ENCODE measurements at regions not wholly inside any gene's neighbourhood (a gene's known extent, or its start where the extent isn't known, plus 50 kb on each side); places are given as distances from the start of the nearest gene placed in this dataset.

DNA sequence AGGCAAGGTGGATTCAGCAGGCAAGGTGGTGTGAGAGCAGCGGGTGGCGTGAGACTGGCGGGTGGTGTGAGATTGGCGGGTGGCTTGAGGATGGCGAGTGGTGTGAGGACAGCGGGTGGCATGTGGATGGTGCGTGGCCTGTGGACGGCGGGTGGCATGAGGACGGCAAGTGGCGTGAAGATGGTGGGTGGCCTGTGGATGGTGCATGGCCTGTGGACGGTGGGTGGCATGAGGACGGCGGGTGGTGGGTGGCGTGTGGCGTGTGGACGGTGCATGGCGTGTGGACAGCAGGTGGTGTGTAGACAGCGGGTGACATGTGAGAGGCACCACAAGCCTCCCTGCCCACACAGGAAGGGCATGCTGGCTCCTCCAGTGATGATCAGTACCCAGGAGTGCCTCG, 186.9 kb upstream of the SALL3 start:
- CTCF ChIA-PET (ENCODE audit: unreplicated experiment): no interaction called here

DNA sequence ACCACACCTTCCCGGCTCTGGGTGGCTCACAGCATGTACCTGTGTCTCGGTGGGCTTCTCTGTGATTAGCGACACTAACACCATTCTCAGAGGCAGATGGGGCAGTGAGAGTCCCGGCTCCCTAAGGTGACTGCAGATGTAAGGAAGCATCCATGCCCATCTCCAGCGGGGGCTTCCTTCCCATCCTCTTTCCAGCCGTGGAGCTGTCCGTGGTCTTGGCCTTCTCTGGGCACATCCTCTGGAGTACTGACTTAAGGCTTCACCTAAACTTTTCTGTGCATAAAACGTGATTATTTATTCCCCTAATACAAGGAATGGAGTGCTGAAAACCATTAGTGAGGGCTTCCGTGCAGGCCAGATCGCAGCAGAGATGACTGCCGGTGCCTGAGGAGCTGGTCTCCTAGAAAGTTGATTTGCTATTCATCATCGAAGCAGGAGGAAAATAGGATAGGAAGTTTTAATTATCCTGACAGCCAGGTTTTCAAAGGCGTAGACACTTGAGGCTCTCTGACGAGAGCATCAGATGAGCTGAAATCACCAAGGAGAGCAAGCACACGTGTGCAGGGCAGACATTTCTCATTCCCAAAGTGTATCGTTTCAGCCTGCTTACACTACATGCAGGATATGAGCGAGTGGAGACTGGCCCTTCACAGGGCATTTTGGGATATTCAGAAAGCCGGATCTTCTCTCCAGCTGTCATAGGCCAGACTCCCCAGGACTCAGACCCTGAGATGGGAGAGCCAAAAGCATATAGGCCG, 186.1 kb upstream of the SALL3 start:
- CTCF ChIA-PET (ENCODE audit: unreplicated experiment): no interaction called here
- no TSS peak for BruUV-seq (replicated peaks)
- Histone ChIP-seq H3K27ac (ENCODE audit: low read depth, low read length, poor library complexity, severe bottlenecking) (no peak overlapping the region), H3K4me2 (ENCODE audit: low read length) (no peak overlapping the region), H3K9me2 (ENCODE audit: insufficient read depth, low read length) (no peaks in the 10 kb centered on the region), H2AFZ (ENCODE audit: low read length) (no peak overlapping the region), H3K4me3 (ENCODE audit: low read depth, low read length, poor library complexity, severe bottlenecking) (no peak overlapping the region), H4K20me1 (ENCODE audit: insufficient read depth, low read length) (no peaks in the 10 kb centered on the region), H3K79me2 (ENCODE audit: insufficient read depth, low read depth, low read length) (no peaks in the 10 kb centered on the region), H3K9me3 (ENCODE audit: low read length) (no peaks in the 10 kb centered on the region), H3K4me1 (ENCODE audit: insufficient read depth, low read length, poor library complexity, severe bottlenecking) (no peaks in the 10 kb centered on the region), H3K36me3 (ENCODE audit: insufficient read depth, low read length) (no peaks in the 10 kb centered on the region)
- intact Hi-C loops (cut with micrococcal nuclease; ENCODE audit: unreplicated experiment): no loop called here
- POLR2A ChIA-PET: no interaction called here
- no peak for DNase-seq (ENCODE audit: low spot score)
- no peak for TF ChIP-seq EZH2phosphoT487 (IDR thresholded peaks at IDR 0.05; ENCODE audit: borderline replicate concordance, low read depth, low read length)
- TF ChIP-seq, protein P1, sequence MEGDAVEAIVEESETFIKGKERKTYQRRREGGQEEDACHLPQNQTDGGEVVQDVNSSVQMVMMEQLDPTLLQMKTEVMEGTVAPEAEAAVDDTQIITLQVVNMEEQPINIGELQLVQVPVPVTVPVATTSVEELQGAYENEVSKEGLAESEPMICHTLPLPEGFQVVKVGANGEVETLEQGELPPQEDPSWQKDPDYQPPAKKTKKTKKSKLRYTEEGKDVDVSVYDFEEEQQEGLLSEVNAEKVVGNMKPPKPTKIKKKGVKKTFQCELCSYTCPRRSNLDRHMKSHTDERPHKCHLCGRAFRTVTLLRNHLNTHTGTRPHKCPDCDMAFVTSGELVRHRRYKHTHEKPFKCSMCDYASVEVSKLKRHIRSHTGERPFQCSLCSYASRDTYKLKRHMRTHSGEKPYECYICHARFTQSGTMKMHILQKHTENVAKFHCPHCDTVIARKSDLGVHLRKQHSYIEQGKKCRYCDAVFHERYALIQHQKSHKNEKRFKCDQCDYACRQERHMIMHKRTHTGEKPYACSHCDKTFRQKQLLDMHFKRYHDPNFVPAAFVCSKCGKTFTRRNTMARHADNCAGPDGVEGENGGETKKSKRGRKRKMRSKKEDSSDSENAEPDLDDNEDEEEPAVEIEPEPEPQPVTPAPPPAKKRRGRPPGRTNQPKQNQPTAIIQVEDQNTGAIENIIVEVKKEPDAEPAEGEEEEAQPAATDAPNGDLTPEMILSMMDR (conservative IDR thresholded peaks at IDR 0.05; ENCODE audit: low read length): no peak

More for the DNA sequence above, 186.9 kb upstream of the SALL3 start:
- Histone ChIP-seq H4K20me1 (ENCODE audit: insufficient read depth, low read length) (no peaks in the 10 kb centered on the region), H2AFZ (ENCODE audit: low read length) (no peak overlapping the region), H3K4me2 (ENCODE audit: low read length) (no peak overlapping the region), H3K9me2 (ENCODE audit: insufficient read depth, low read length) (no peaks in the 10 kb centered on the region), H3K36me3 (ENCODE audit: insufficient read depth, low read length) (no peaks in the 10 kb centered on the region), H3K27ac (ENCODE audit: low read depth, low read length, poor library complexity, severe bottlenecking) (no peak overlapping the region), H3K4me3 (ENCODE audit: low read depth, low read length, poor library complexity, severe bottlenecking) (no peak overlapping the region), H3K4me1 (ENCODE audit: insufficient read depth, low read length, poor library complexity, severe bottlenecking) (no peaks in the 10 kb centered on the region), H3K79me2 (ENCODE audit: insufficient read depth, low read depth, low read length) (no peaks in the 10 kb centered on the region), H3K9me3 (ENCODE audit: low read length) (no peaks in the 10 kb centered on the region)
- intact Hi-C loops (cut with micrococcal nuclease; ENCODE audit: unreplicated experiment): no loop called here
- POLR2A ChIA-PET: no interaction called here
- no peak for DNase-seq (ENCODE audit: low spot score)
- no peak for TF ChIP-seq EZH2phosphoT487 (IDR thresholded peaks at IDR 0.05; ENCODE audit: borderline replicate concordance, low read depth, low read length)
- TF ChIP-seq, protein P1 (conservative IDR thresholded peaks at IDR 0.05; ENCODE audit: low read length): no peak
- no TSS peak for BruUV-seq (replicated peaks)

DNA sequence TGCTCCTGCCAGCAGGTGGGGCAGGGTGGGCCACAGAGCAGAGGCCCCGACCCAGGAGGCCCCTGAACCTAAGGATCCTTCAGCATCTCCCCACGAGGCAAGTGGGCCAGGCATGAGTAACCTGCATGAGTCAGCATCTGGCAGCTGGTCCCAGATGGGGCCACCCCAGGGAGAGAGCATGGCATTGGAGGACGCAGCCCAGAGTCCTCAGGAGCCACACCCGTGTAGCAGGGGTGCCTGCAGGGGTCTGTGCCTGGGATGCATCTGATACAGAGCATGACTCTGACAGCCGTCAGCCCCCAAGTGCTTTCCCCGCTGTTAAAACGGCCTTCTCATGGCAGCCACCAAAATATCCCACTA, 185.6 kb upstream of the SALL3 start:
- H3K79me2 ChIP-seq (ENCODE audit: insufficient read depth, low read depth, low read length): no peaks in the 10 kb centered on the region
- intact Hi-C loops (cut with micrococcal nuclease; ENCODE audit: unreplicated experiment): no loop called here
- H3K9me2 ChIP-seq (ENCODE audit: insufficient read depth, low read length): no peaks in the 10 kb centered on the region
- no peak overlapping the region for H3K4me3 ChIP-seq (ENCODE audit: low read depth, low read length, poor library complexity, severe bottlenecking)
- H3K36me3 ChIP-seq (ENCODE audit: insufficient read depth, low read length): no peaks in the 10 kb centered on the region
- ChIA-PET POLR2A (no interaction called here), CTCF (ENCODE audit: unreplicated experiment) (no interaction called here)
- no peak overlapping the region for H3K4me2 ChIP-seq (ENCODE audit: low read length)
- no peaks in the 10 kb centered on the region for H3K9me3 ChIP-seq (ENCODE audit: low read length)
- DNase-seq (ENCODE audit: low spot score): no peak
- no peak overlapping the region for H3K27ac ChIP-seq (ENCODE audit: low read depth, low read length, poor library complexity, severe bottlenecking)
- H4K20me1 ChIP-seq (ENCODE audit: insufficient read depth, low read length): no peaks in the 10 kb centered on the region
- TF ChIP-seq, protein P1 (conservative IDR thresholded peaks at IDR 0.05; ENCODE audit: low read length): no peak
- TF ChIP-seq EZH2phosphoT487 (IDR thresholded peaks at IDR 0.05; ENCODE audit: borderline replicate concordance, low read depth, low read length): no peak
- no peaks in the 10 kb centered on the region for H3K4me1 ChIP-seq (ENCODE audit: insufficient read depth, low read length, poor library complexity, severe bottlenecking)
- no peak overlapping the region for H2AFZ ChIP-seq (ENCODE audit: low read length)
- BruUV-seq (replicated peaks): no TSS peak
